Fibroblast of lung (primary cell): ENCODE measurements at regions not wholly inside any gene's neighbourhood (a gene's known extent, or its start where the extent isn't known, plus 50 kb on each side); places are given as distances from the start of the nearest gene placed in this dataset.

Experiments used
- DNase-seq, 2 donors: peaks; one replicate each; pipeline versions ENCODE4 v3.0.0 to v3.0.0-alpha.2; 2010; ENCODE audit warnings: low read depth in 2 of 2
- H2AFZ ChIP-seq: 2 replicates; pipeline ENCODE4 v1.5.1; 2012; ENCODE audit warnings: low read length, control low read depth, inconsistent platforms
- H3K27ac ChIP-seq: 2 replicates; pipeline ENCODE4 v1.5.1; 2011; ENCODE audit warnings: low read length, control low read depth; ENCODE audit not compliant: insufficient read depth
- H3K27me3 ChIP-seq: 2 replicates; pipeline ENCODE4 v1.5.1; 2011; ENCODE audit warnings: mild to moderate bottlenecking, low read length; ENCODE audit not compliant: control insufficient read depth, insufficient read depth
- H3K36me3 ChIP-seq: 2 replicates; pipeline ENCODE4 v1.5.1; 2011; ENCODE audit warnings: low read length; ENCODE audit not compliant: control insufficient read depth, insufficient read depth
- H3K4me1 ChIP-seq: 2 replicates; pipeline ENCODE4 v1.5.1; 2011; ENCODE audit warnings: low read length; ENCODE audit not compliant: control insufficient read depth, insufficient read depth; ENCODE audit errors: extremely low read depth
- H3K4me2 ChIP-seq: 2 replicates; pipeline ENCODE4 v1.5.1; 2011; ENCODE audit warnings: low read length, control low read depth; ENCODE audit not compliant: insufficient read depth; ENCODE audit errors: extremely low read depth
- H3K4me3 ChIP-seq, 4 experiments: fragments of 200-600 bp in 1 of 4; sonication (generic) in 1 of 4; replicated peaks in 1 of 4; 2 replicates each; pipeline ENCODE4 v1.5.1; 2011 to 2016; ENCODE audit warnings: low read length in 4 of 4, low read depth in 3 of 4, mild to moderate bottlenecking in 3 of 4, control low read depth in 2 of 4, inconsistent platforms in 1 of 4, mixed read lengths in 1 of 4; ENCODE audit not compliant: insufficient read depth in 1 of 4; ENCODE audit errors: control extremely low read depth in 1 of 4
- H3K79me2 ChIP-seq: 2 replicates; pipeline ENCODE4 v1.5.1; 2012; ENCODE audit warnings: mild to moderate bottlenecking, low read length, inconsistent platforms; ENCODE audit not compliant: control insufficient read depth, insufficient read depth
- H3K9ac ChIP-seq: 2 replicates; pipeline ENCODE4 v1.5.1; 2011; ENCODE audit warnings: mild to moderate bottlenecking, low read length, control low read depth; ENCODE audit not compliant: insufficient read depth
- H3K9me3 ChIP-seq: 2 replicates; pipeline ENCODE4 v1.5.1; 2012; ENCODE audit warnings: low read depth, low read length; ENCODE audit not compliant: control insufficient read depth, insufficient read depth
- H4K20me1 ChIP-seq: 2 replicates; pipeline ENCODE4 v1.5.1; 2011; ENCODE audit warnings: low read length; ENCODE audit not compliant: control insufficient read depth, insufficient read depth; ENCODE audit errors: extremely low read depth
- CTCF ChIP-seq, 2 donors: IDR thresholded peaks in 1 of 2; conservative IDR thresholded peaks in 1 of 2; 1 replicate in 1 of 2; 2 replicates in 1 of 2; pipeline ENCODE4 v1.5.1; 2011 to 2012; ENCODE audit warnings: low read length in 2 of 2, control low read depth in 1 of 2, inconsistent platforms in 1 of 2, low read depth in 1 of 2, mild to moderate bottlenecking in 1 of 2
- EZH2 ChIP-seq: IDR thresholded peaks from 2 replicates; pipeline ENCODE4 v1.5.1; 2012; ENCODE audit warnings: low read length, control low read depth, mild to moderate bottlenecking; ENCODE audit errors: missing control alignments

- no peak for TF ChIP-seq EZH2
Measured at GRCh38 chr13:99864627-99864990, 107.0 kb downstream of the ZIC5 start.

GRCh38 chr13:99863789-99864626 is 107.6 kb downstream of the ZIC5 start:
- TF ChIP-seq CTCF (conservative IDR thresholded peaks at IDR 0.05 in 1 of 2, IDR thresholded peaks at IDR 0.05 in 1 of 2; ENCODE audit: low read depth in 1 of 2, low read length in 2 of 2) (no peak), EZH2 (no peak)
- Histone ChIP-seq H4K20me1 (no peaks in the 10 kb centered on the region), H2AFZ (no peak overlapping the region), H3K79me2 (no peaks in the 10 kb centered on the region), H3K27ac (no peak overlapping the region), H3K4me1 (no peaks in the 10 kb centered on the region), H3K9me3 (no peaks in the 10 kb centered on the region), H3K9ac (no peak overlapping the region), H3K27me3 (peaks cover 3% of the 10 kb centered on the region), H3K4me3 (no peak overlapping the region), H3K36me3 (no peaks in the 10 kb centered on the region), H3K4me2 (no peak overlapping the region)
- no peak for DNase-seq

More at GRCh38 chr13:99864627-99864990, 107.0 kb downstream of the ZIC5 start:
- H3K9me3 ChIP-seq = no peaks in the 10 kb centered on the region
- no peak overlapping the region for H3K4me2 ChIP-seq
- H3K4me3 ChIP-seq = no peak overlapping the region
- H3K4me1 ChIP-seq = no peaks in the 10 kb centered on the region
- DNase-seq = no peak
- no peaks in the 10 kb centered on the region for H4K20me1 ChIP-seq
- H2AFZ ChIP-seq = no peak overlapping the region
- H3K79me2 ChIP-seq = no peaks in the 10 kb centered on the region
- H3K36me3 ChIP-seq = no peaks in the 10 kb centered on the region
- peaks cover 3% of the 10 kb centered on the region for H3K27me3 ChIP-seq
- no peak overlapping the region for H3K27ac ChIP-seq
- H3K9ac ChIP-seq = no peak overlapping the region

- Histone ChIP-seq H3K36me3 (no peaks in the 10 kb centered on the region), H3K4me3 (no peak overlapping the region), H3K9ac (no peak overlapping the region), H3K79me2 (no peaks in the 10 kb centered on the region), H4K20me1 (no peaks in the 10 kb centered on the region), H3K27ac (no peak overlapping the region), H3K4me1 (no peaks in the 10 kb centered on the region), H2AFZ (no peak overlapping the region), H3K9me3 (no peaks in the 10 kb centered on the region), H3K4me2 (no peak overlapping the region), H3K27me3 (peaks cover 3% of the 10 kb centered on the region)
- TF ChIP-seq EZH2 (no peak), CTCF (conservative IDR thresholded peaks at IDR 0.05 in 1 of 2, IDR thresholded peaks at IDR 0.05 in 1 of 2; ENCODE audit: low read depth in 1 of 2, low read length in 2 of 2) (no peak)
- no peak for DNase-seq
Measured at GRCh38 chr13:99862244-99862643, 109.3 kb downstream of the ZIC5 start.
